GM12878 (cell line): ENCODE measurements at regions not wholly inside any gene's neighbourhood (a gene's known extent, or its start where the extent isn't known, plus 50 kb on each side); places are given as distances from the start of the nearest gene placed in this dataset.

Experiments used
- ATAC-seq: fragments of 200-7000 bp; cut with Tn5 transposase; 3 replicates; pipeline ENCODE4 v1.9.1; 2020; ENCODE audit warnings: mild to moderate bottlenecking, moderate library complexity
- BruUV-seq: library from RNA; stranded (reverse); fragments of 400-500 nt; replicated peaks from 2 replicates; lab custom pipeline; 2021; lab: Mats Ljungman, UMichigan
- CTCF ChIA-PET: fragments of 300-600 bp; sonication (Branson Sonifier 250); formaldehyde crosslinking; extraction: SDS; loops from one replicate; lab custom pipeline; 2021; ENCODE audit warnings: inconsistent platforms; lab: Yijun Ruan, JAX
- POLR2A ChIA-PET: fragments of 350-600 bp; formaldehyde crosslinking; extraction: SDS; loops from one replicate; lab custom pipeline; 2021; ENCODE audit warnings: inconsistent platforms; lab: Charles Lee
- RAD21 ChIA-PET: fragments of 300-600 bp; sonication (Branson Sonifier 250); formaldehyde crosslinking; loops from one replicate; lab custom pipeline; 2023; ENCODE audit warnings: antibody characterized with exemption; ENCODE audit not compliant: unreplicated experiment; lab: Charles Lee
- SMC1A ChIA-PET: fragments of 300-600 bp; sonication (Branson Sonifier 250); formaldehyde crosslinking; loops from one replicate; lab custom pipeline; 2023; ENCODE audit not compliant: unreplicated experiment, uncharacterized antibody; lab: Charles Lee
- DNase-seq: peaks from one replicate; pipeline ENCODE4 v3.0.0-alpha.2; 2011; ENCODE audit warnings: low read depth, low spot score
- FAIRE-seq: peaks from 3 replicates; lab custom pipeline; 2011; peaks lifted over from hg19 to GRCh38; lab: Jason Lieb, UNC
- H2AFZ ChIP-seq: 2 replicates; pipeline ENCODE4 v1.6.0; 2011; ENCODE audit warnings: low read depth, low read length, control low read depth; ENCODE audit not compliant: control insufficient read depth
- H3K27ac ChIP-seq: 2 replicates; pipeline ENCODE4 v1.5.1; 2011; ENCODE audit warnings: control low read depth; ENCODE audit not compliant: control insufficient read depth, insufficient read depth
- H3K27me3 ChIP-seq, 2 experiments: replicated peaks in 1 of 2; 2 replicates each; pipeline versions ENCODE4 v1.6.0 to v1.6.1; 2011; ENCODE audit warnings: low read length in 1 of 2; ENCODE audit not compliant: control insufficient read depth in 2 of 2, insufficient read depth in 2 of 2
- H3K36me3 ChIP-seq, 2 experiments: 2 replicates each; pipeline ENCODE4 v1.5.1; 2011; ENCODE audit warnings: low read length in 1 of 2; ENCODE audit not compliant: control insufficient read depth in 2 of 2, insufficient read depth in 2 of 2
- H3K4me1 ChIP-seq: 2 replicates; pipeline ENCODE4 v1.6.1; 2011; ENCODE audit warnings: mild to moderate bottlenecking, low read length, moderate library complexity, mixed read lengths; ENCODE audit not compliant: control insufficient read depth, insufficient read depth
- H3K4me2 ChIP-seq: 2 replicates; pipeline ENCODE4 v1.6.0; 2011; ENCODE audit warnings: control low read depth; ENCODE audit not compliant: control insufficient read depth, insufficient read depth
- H3K4me3 ChIP-seq: fragments of 200-600 bp; sonication (generic); 2 replicates; pipeline ENCODE4 v1.5.1; 2016
- H3K79me2 ChIP-seq: 2 replicates; pipeline ENCODE4 v1.6.0; 2011; ENCODE audit warnings: low read length; ENCODE audit not compliant: control insufficient read depth, insufficient read depth
- H3K9ac ChIP-seq: 2 replicates; pipeline ENCODE4 v1.8.0; 2011; ENCODE audit warnings: low read length, control low read depth, mixed read lengths; ENCODE audit not compliant: control insufficient read depth, insufficient read depth
- H3K9me3 ChIP-seq: replicated peaks from 3 replicates; pipeline ENCODE4 v1.5.1; 2011; ENCODE audit warnings: mild to moderate bottlenecking, low read length; ENCODE audit not compliant: control insufficient read depth, insufficient read depth
- H4K20me1 ChIP-seq: 2 replicates; pipeline ENCODE4 v1.6.0; 2011; ENCODE audit not compliant: control insufficient read depth, insufficient read depth
- ASH2L ChIP-seq: fragments of 300-600, 200-600 bp; sonication (generic); IDR thresholded peaks from 2 replicates; pipeline ENCODE4 v1.6.1; 2017; ENCODE audit warnings: low read depth, mild to moderate bottlenecking, borderline replicate concordance
- CBX3 ChIP-seq: fragments of 200-600 bp; sonication (generic); IDR thresholded peaks from 2 replicates; pipeline ENCODE4 v1.6.1; 2016; ENCODE audit warnings: low read depth, borderline replicate concordance
- GATAD2B ChIP-seq: fragments of 450-650 bp; conservative IDR thresholded peaks from 2 replicates; pipeline ENCODE4 v1.6.1; 2017; ENCODE audit warnings: low read depth, mild to moderate bottlenecking, moderate library complexity
- NBN ChIP-seq: fragments of 450-650 bp; IDR thresholded peaks from 2 replicates; pipeline ENCODE4 v1.6.1; 2016
- TBL1XR1 ChIP-seq: IDR thresholded peaks from 2 replicates; pipeline ENCODE4 v1.6.1; 2012; ENCODE audit warnings: low read depth, low read length, improper control_type of control experiment
- WGBS: methylation state at CpG from one replicate; pipeline ENCODE4 v1.1.6; 2016; ENCODE audit warnings: low lambda C conversion rate; ENCODE audit not compliant: insufficient replicate concordance, insufficient coverage; ENCODE audit errors: missing lambda C conversion rate; 5-methylcytosine and 5-hydroxymethylcytosine counted together
- in situ Hi-C: fragments of 300-500 bp; cut with MboI; formaldehyde crosslinking; loops from 9 replicates; pipeline ENCODE4 v1.14.3; 2018; ENCODE audit warnings: mixed read lengths
- intact Hi-C: fragments of 100-400 bp; cut with micrococcal nuclease; formaldehyde crosslinking; loops from one replicate; pipeline ENCODE4 v1.14.2; 2022; ENCODE audit not compliant: unreplicated experiment
- TF ChIP-seq, protein P1 (sequence below): fragments of 450-650 bp; IDR thresholded peaks from 2 replicates; pipeline ENCODE4 v1.6.1; 2017; ENCODE audit warnings: mild to moderate bottlenecking, low read depth, inconsistent platforms; ENCODE audit not compliant: poor library complexity, severe bottlenecking
- TF ChIP-seq, protein P2 (sequence below): fragments of 450-650 bp; formaldehyde crosslinking; IDR thresholded peaks from 2 replicates; pipeline ENCODE4 v1.5.0; 2022; ENCODE audit warnings: mild to moderate bottlenecking, missing genetic modification characterization
- TF ChIP-seq, protein P3 (sequence below): fragments of 450-650 bp; IDR thresholded peaks from 2 replicates; pipeline ENCODE4 v1.6.1; 2016; ENCODE audit warnings: mild to moderate bottlenecking, moderate library complexity, borderline replicate concordance
- TF ChIP-seq, protein P4 (sequence below): fragments of 450-650 bp; IDR thresholded peaks from 2 replicates; pipeline ENCODE4 v1.6.1; 2016; ENCODE audit warnings: mild to moderate bottlenecking
- TF ChIP-seq, protein P5 (sequence below): fragments of 450-650 bp; IDR thresholded peaks from 2 replicates; pipeline ENCODE4 v1.6.1; 2016; ENCODE audit warnings: mild to moderate bottlenecking

DNA sequence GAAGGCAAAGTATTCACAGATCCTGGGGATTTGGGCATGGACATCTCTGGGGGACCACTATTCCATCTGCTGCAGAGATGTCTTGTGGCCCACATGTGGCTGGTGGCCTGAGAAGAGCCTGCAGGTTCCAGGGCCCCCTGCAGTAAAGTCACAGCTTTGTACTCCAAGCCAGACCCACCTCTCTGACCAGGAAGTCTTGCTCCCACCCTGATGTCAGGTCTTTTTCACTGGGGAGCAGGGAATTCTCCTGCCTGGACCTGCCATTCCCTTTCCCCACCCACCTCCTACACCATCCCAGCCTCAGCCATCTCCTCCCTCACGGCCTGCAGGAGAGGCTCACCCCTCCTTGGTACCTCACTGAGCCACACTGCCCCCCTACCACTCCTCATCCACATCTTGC is 211.8 kb downstream of the SMAD2 start:
- BruUV-seq, result no TSS peak
- no peak overlapping the region for H3K4me3 ChIP-seq
- H3K4me1 ChIP-seq, result no peaks in the 10 kb centered on the region
- no peak overlapping the region for H2AFZ ChIP-seq
- ATAC-seq (no peak), FAIRE-seq (no peak), DNase-seq (no peak)
- no peaks in the 10 kb centered on the region for H3K36me3 ChIP-seq
- SMC1A ChIA-PET, result interaction anchor here (0.9 kb wide), 1 partner anchor 38 kb away, joined by 4 read pairs; no protein-coding TSS in a partner anchor
- H3K4me2 ChIP-seq, result no peak overlapping the region
- CTCF ChIA-PET, result no interaction called here
- no peaks in the 10 kb centered on the region for H3K79me2 ChIP-seq
- no peaks in the 10 kb centered on the region for H3K9me3 ChIP-seq
- no peak overlapping the region for H3K27ac ChIP-seq
- intact Hi-C loops, result no loop called here
- H3K27me3 ChIP-seq, result no peaks in the 10 kb centered on the region; a peak in 1 of 4 replicates
- POLR2A ChIA-PET, result no interaction called here
- RAD21 ChIA-PET, result no interaction called here
- in situ Hi-C loops, result no loop called here
- WGBS, result 7% methylated on average over 1 of the region's 1 CpG
- no peak overlapping the region for H3K9ac ChIP-seq
- TF ChIP-seq CBX3 (no peak), NBN (no peak), TBL1XR1 (no peak), ASH2L (no peak), GATAD2B (no peak)
- TF ChIP-seq, protein P1, sequence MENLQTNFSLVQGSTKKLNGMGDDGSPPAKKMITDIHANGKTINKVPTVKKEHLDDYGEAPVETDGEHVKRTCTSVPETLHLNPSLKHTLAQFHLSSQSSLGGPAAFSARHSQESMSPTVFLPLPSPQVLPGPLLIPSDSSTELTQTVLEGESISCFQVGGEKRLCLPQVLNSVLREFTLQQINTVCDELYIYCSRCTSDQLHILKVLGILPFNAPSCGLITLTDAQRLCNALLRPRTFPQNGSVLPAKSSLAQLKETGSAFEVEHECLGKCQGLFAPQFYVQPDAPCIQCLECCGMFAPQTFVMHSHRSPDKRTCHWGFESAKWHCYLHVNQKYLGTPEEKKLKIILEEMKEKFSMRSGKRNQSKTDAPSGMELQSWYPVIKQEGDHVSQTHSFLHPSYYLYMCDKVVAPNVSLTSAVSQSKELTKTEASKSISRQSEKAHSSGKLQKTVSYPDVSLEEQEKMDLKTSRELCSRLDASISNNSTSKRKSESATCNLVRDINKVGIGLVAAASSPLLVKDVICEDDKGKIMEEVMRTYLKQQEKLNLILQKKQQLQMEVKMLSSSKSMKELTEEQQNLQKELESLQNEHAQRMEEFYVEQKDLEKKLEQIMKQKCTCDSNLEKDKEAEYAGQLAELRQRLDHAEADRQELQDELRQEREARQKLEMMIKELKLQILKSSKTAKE, result no peak
- TF ChIP-seq, protein P2, sequence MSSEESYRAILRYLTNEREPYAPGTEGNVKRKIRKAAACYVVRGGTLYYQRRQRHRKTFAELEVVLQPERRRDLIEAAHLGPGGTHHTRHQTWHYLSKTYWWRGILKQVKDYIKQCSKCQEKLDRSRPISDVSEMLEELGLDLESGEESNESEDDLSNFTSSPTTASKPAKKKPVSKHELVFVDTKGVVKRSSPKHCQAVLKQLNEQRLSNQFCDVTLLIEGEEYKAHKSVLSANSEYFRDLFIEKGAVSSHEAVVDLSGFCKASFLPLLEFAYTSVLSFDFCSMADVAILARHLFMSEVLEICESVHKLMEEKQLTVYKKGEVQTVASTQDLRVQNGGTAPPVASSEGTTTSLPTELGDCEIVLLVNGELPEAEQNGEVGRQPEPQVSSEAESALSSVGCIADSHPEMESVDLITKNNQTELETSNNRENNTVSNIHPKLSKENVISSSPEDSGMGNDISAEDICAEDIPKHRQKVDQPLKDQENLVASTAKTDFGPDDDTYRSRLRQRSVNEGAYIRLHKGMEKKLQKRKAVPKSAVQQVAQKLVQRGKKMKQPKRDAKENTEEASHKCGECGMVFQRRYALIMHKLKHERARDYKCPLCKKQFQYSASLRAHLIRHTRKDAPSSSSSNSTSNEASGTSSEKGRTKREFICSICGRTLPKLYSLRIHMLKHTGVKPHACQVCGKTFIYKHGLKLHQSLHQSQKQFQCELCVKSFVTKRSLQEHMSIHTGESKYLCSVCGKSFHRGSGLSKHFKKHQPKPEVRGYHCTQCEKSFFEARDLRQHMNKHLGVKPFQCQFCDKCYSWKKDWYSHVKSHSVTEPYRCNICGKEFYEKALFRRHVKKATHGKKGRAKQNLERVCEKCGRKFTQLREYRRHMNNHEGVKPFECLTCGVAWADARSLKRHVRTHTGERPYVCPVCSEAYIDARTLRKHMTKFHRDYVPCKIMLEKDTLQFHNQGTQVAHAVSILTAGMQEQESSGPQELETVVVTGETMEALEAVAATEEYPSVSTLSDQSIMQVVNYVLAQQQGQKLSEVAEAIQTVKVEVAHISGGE (CRISPR knock-in tag), result no peak
- TF ChIP-seq, protein P3, sequence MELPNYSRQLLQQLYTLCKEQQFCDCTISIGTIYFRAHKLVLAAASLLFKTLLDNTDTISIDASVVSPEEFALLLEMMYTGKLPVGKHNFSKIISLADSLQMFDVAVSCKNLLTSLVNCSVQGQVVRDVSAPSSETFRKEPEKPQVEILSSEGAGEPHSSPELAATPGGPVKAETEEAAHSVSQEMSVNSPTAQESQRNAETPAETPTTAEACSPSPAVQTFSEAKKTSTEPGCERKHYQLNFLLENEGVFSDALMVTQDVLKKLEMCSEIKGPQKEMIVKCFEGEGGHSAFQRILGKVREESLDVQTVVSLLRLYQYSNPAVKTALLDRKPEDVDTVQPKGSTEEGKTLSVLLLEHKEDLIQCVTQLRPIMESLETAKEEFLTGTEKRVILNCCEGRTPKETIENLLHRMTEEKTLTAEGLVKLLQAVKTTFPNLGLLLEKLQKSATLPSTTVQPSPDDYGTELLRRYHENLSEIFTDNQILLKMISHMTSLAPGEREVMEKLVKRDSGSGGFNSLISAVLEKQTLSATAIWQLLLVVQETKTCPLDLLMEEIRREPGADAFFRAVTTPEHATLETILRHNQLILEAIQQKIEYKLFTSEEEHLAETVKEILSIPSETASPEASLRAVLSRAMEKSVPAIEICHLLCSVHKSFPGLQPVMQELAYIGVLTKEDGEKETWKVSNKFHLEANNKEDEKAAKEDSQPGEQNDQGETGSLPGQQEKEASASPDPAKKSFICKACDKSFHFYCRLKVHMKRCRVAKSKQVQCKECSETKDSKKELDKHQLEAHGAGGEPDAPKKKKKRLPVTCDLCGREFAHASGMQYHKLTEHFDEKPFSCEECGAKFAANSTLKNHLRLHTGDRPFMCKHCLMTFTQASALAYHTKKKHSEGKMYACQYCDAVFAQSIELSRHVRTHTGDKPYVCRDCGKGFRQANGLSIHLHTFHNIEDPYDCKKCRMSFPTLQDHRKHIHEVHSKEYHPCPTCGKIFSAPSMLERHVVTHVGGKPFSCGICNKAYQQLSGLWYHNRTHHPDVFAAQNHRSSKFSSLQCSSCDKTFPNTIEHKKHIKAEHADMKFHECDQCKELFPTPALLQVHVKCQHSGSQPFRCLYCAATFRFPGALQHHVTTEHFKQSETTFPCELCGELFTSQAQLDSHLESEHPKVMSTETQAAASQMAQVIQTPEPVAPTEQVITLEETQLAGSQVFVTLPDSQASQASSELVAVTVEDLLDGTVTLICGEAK, result no peak
- TF ChIP-seq, protein P4, sequence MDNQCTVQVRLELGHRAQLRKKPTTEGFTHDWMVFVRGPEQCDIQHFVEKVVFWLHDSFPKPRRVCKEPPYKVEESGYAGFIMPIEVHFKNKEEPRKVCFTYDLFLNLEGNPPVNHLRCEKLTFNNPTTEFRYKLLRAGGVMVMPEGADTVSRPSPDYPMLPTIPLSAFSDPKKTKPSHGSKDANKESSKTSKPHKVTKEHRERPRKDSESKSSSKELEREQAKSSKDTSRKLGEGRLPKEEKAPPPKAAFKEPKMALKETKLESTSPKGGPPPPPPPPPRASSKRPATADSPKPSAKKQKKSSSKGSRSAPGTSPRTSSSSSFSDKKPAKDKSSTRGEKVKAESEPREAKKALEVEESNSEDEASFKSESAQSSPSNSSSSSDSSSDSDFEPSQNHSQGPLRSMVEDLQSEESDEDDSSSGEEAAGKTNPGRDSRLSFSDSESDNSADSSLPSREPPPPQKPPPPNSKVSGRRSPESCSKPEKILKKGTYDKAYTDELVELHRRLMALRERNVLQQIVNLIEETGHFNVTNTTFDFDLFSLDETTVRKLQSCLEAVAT, result no peak
- TF ChIP-seq, protein P5, sequence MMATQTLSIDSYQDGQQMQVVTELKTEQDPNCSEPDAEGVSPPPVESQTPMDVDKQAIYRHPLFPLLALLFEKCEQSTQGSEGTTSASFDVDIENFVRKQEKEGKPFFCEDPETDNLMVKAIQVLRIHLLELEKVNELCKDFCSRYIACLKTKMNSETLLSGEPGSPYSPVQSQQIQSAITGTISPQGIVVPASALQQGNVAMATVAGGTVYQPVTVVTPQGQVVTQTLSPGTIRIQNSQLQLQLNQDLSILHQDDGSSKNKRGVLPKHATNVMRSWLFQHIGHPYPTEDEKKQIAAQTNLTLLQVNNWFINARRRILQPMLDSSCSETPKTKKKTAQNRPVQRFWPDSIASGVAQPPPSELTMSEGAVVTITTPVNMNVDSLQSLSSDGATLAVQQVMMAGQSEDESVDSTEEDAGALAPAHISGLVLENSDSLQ, result no peak
- TF ChIP-seq, all 136 proteins: peak for 0
- H4K20me1 ChIP-seq, result no peaks in the 10 kb centered on the region
